RKO (cell line): ENCODE measurements at regions not wholly inside any gene's neighbourhood (a gene's known extent, or its start where the extent isn't known, plus 50 kb on each side); places are given as distances from the start of the nearest gene placed in this dataset.
"Not testable (repeated sequence)": the region's sequence is repeated elsewhere in the genome, so short reads cannot be mapped to it uniquely, and the experiment has no call there.

Experiments used
- DNase-seq: peaks from one replicate; pipeline ENCODE4 v3.0.0-alpha.2; 2016; ENCODE audit warnings: low spot score

GRCh38 chr5:159503236-159503635 lies 172.9 kb upstream of the IL12B start:
- DNase-seq = no peak

DNA sequence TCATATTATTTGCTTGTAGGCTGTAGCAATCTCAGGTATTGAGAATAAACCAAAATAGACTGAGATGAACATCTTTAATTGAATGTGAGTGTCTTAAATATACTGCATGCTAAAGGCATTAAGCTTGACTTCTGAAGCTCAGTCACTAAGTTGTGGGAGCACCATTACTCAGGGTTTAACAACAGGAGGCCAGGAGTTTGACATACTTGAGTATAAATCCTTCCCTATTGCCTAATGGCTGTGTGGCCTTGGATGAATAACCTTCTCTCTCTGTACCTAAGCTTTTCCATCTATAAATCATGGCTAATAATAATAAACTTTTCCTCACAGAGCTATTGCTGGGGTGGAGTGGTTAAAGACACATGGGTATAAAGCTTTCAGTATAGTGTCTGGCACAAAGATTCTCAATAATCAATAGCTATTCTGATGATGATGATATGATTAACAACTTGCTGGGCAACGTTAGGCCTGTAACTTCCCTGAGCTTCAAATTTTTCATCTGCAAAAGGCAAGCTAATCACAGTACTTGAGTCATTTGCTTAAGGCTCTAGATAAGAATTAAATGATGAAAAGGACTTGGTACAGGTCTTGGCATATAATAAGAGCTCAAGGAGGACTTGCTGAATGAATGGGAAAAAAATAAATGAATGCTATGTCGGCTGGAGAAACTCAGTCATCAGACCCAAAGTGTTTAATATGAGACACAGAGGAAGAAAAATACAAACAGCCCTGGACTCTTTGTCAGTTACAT lies 174.0 kb upstream of the IL12B start:
- no peak for DNase-seq

DNA sequence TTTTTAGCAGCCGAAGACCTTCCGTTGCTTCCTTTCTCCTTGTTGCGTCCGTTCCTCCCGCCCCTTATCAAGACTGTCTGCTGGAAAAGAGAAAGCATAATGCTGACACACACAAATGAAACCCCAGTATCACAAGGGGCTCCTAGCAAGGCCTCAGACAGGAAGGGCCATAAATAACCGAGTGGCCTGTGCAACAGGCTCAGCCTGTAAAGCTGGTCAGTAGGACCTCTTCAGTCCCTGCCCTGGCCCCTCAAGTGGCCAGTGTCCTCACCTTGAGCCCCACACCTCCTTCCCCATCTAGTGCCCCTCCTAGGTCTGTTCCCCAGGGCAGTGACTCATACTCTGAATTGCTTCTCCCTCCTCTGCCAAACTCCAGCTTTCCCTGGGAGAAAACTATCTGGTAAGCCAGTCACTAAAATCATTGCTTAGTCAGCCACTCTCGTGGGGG lies 174.6 kb upstream of the IL12B start:
- DNase-seq = no peak

DNA sequence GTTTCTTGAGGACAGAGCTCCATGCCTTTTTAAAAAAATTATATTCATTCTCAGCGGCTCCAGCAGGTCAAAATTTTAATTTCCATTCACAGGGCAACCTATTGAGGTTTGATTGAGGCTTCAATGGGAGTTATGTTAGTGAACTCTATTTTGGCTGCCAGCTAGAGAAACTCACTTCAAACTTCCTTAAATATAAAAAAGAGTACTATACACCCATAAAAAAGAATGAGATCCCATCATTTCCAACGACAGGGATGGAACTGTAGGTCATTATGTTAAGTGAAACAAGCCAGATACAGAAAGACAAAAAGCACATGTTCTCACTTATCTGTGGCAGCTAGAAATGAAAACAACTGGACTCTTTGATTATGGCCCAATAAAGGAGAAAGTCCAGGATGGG lies 176.8 kb upstream of the IL12B start:
- no peak for DNase-seq

DNA sequence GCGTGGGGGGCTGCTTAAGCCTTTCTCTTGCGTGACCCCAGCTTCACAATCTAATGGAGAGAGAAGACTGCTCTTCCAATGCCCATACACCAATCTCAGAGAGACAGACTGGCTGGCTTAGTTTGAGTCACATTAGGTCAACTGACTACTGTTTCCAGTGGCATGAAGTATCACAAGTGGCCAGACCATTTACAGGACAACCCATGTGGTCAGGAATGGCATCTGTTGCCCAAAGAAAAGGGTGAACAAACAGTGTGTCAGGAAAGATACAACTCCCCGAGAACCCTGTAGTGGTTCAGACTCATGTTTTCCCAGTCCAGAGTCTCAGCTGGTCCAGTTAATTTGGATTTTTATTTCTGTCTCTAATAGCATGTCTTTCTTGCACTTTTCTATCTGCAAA lies 177.4 kb upstream of the IL12B start:
- no peak for DNase-seq

- DNase-seq = no peak
Observed at GRCh38 chr5:159508344-159508743, 178.1 kb upstream of the IL12B start.

GRCh38 chr5:159509002-159509660 lies 178.8 kb upstream of the IL12B start:
- no peak for DNase-seq

DNA sequence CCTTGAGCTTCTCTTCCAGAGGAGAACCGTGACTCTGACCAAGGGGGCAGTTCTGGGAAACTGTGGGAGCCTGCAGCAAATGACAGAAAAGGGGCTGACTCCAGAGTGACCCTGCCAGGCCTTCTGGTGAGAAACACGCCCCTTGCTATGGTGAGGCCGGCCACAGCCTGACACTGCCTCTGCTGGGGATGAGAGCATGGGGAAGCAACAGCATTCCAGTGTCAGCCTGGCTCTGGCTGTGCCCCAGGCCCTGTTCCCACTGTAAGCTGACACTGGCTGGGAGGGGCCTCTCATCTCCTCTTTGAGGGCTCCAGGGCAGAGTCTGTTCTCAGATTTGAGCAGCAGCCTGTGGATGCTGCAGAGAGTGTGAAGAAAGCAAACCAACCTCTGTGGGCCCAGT lies 180.0 kb upstream of the IL12B start:
- no peak for DNase-seq

- DNase-seq = no peak
Observed at GRCh38 chr5:159511570-159511969, 181.3 kb upstream of the IL12B start.

DNA sequence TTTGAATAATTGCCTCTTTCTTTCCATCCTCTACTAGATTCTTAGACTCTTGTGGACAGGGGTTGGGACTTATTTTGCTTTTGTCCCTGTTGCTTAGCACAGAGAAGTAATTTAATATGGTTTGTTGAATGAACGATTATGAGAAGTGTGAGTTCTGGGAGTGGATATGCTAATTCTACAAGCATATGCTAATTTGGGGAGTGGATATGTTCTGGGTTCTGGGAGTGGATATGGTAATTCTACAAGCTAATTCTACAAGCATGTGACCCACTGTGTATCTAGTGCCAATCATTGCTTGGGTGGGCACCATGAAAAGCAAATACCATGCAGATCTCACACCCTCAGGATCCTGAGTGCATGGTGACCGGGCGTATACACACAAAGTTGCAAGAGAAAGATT lies 181.8 kb upstream of the IL12B start:
- DNase-seq = no peak

- DNase-seq = no peak
Observed at GRCh38 chr5:159514229-159514810, 184.0 kb upstream of the IL12B start.

DNA sequence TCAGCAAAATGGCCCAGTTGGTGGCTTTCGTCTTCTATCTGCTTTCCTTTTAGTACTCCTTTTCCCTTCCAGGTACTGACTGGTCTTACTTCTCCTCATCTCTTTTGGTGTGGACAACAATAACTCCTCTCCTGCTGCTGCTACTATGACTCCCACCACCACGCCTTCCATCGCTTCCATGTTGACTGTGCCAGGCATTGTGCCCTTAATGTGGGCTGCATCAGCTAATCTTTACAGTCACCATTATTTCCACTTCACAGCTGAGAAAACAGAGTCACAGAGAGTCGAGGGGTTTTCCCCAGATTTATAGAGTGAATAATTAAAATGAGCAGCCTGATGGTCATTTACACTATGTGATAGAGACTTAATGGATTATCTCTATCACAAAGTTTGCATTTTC lies 184.9 kb upstream of the IL12B start:
- no peak for DNase-seq

DNA sequence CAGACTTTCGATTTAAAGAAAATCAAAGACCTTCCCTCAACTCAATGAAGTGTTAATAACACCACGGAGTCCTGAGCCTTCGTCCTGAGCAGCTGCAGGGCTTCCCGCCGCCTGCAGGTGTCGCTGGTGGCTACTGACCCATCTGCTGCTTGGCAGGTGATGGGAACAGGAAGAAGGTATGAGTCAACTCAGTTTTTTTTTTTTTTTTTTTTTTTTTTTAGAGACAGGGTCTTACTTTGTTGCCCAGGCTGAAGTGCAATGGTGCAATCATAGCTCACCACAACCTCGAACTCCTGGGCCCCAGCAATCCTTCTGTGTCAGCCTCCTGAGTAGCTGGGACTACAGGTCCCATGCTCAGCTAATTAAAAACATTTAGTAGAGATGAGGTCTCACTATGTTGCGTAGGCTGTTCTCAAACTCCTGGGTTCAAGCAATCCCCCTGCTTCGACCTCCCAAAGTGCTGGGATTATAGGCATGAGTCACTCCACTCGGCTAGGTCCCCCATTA lies 185.7 kb upstream of the IL12B start:
- peak; percentile 48 for DNase-seq

- DNase-seq = no peak
Observed at GRCh38 chr5:159518371-159518770, 188.1 kb upstream of the IL12B start.

GRCh38 chr5:159519365-159519764 lies 189.1 kb upstream of the IL12B start:
- no peak for DNase-seq

DNA sequence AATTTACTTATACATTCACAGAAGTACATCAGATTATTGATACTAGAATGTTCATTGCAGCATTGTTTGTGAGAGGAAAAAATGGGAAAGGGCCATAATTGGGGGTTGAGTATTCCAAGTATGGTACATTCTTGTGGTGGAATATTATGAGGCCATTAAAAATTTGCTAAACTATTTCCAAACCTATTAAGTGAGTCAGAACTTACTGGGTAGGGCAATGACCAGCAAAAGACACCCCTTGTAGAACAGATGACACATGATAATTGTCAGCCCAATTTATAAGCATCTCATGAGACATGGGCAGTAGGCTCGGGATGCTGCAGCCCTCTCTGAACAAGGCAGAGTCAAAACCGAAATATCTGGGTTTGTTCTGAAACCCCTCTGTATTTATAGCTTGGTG lies 192.6 kb upstream of the IL12B start:
- DNase-seq = no peak

DNA sequence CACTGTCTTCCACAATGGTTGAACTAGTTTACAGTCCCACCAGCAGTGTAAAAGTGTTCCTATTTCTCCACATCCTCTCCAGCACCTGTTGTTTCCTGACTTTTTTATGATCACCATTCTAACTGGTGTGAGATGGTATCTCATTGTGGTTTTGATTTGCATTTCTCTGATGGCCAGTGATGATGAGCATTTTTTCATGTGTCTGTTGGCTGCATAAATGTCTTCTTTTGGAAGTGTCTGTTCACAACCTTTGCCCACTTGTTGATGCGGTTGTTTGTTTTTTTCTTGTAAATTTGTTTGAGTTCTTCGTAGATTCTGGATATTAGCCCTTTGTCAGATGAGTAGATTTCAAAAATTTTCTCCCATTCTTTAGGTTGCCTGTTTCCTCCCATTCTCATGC lies 194.0 kb upstream of the IL12B start:
- not testable (repeated sequence) for DNase-seq

DNA sequence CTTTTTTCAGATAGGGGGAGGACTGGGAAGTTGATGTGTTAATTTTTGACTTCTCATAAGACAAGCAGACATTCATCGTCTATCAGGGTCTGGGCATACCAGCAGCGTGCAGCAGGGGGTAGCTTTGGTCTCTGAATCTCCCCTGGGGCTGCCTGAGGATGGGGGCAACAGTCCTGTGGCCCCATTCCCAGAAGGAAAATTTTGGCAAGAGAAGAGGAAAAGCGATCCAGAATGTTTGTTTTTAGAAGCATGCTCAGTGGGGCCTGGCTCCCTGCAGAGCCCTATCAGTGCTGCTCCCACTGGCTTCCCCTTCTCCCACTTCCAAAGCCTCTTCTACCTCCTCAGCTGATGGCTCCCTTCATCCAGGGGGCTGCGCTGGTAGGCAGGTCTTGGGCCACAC lies 194.8 kb upstream of the IL12B start:
- no peak for DNase-seq

- DNase-seq = no peak
Observed at GRCh38 chr5:159527546-159528254, 197.4 kb upstream of the IL12B start.

- DNase-seq = no peak
Observed at GRCh38 chr5:159531554-159532105, 201.3 kb upstream of the IL12B start.

DNA sequence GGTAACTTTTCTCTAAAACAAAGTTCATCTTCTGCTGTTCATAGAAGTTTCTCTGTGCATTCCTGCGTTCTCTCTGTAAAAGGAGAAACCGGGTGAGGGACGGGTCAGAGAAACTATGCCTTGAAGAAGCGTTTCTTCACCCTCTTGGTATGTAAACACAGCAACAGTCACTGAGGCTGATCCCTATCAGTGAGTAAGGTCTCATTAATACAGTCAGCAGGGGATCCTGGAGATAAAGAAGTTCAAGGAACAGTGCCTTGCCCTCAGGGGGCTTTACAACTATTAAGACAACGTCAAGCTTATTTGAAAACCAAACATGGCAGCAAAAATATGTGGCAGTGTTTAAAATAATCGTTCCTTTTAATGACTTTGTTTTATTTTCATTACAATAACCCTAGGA lies 202.9 kb upstream of the IL12B start:
- no peak for DNase-seq

GRCh38 chr5:159536166-159536565 lies 205.9 kb upstream of the IL12B start:
- no peak for DNase-seq
